ENCODE measurements at regions not wholly inside any gene's neighbourhood (a gene's known extent, or its start where the extent isn't known, plus 50 kb on each side); places are given as distances from the start of the nearest gene placed in this dataset.

GRCh38 chr15:98240303-98240702, 279.8 kb downstream of the ARRDC4 start:
- Mint-ChIP-seq H3K9me3 (no peaks in the 10 kb centered on the region), H3K27me3 (no peaks in the 10 kb centered on the region), H3K27ac (no peak overlapping the region), H3K36me3 (ENCODE audit: low read depth) (no peaks in the 10 kb centered on the region), H3K4me1 (no peaks in the 10 kb centered on the region), H3K4me3 (no peak overlapping the region)
- DNase-seq, result no peak
- ChIA-PET POLR2A (no interaction called here), CTCF (no interaction called here)

DNA sequence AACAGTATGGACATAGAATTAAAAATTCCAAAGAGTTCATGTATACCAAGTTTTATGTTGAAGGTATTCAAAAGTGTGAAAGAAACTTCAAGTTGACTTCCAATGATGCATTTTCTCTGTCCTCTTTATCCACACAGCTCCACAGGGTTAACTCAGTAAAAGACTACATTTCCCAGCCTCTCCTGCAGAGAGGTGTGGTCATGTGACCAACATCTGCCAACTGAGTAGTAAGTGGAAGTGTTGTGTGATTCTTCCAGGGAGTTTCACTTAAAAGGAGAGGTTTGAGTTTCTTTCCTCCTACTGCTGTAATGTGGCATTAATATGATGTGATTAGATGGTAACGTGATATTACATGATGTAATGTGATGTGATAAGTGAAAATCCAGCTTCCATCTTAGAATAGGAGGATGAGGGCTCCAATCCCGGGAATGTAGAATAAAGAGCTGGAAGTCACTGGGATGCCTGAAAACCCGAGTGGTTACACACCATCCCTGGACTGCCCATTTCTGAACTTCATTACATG, 280.6 kb downstream of the ARRDC4 start:
- H3K27me3 Mint-ChIP-seq, result no peaks in the 10 kb centered on the region
- CTCF ChIA-PET, result no interaction called here
- POLR2A ChIA-PET, result no interaction called here
- no peak for DNase-seq
- H3K4me1 Mint-ChIP-seq, result no peaks in the 10 kb centered on the region
- no peaks in the 10 kb centered on the region for H3K9me3 Mint-ChIP-seq
- no peaks in the 10 kb centered on the region for H3K36me3 Mint-ChIP-seq (ENCODE audit: low read depth)
- no peak overlapping the region for H3K4me3 Mint-ChIP-seq
- no peak overlapping the region for H3K27ac Mint-ChIP-seq

DNA sequence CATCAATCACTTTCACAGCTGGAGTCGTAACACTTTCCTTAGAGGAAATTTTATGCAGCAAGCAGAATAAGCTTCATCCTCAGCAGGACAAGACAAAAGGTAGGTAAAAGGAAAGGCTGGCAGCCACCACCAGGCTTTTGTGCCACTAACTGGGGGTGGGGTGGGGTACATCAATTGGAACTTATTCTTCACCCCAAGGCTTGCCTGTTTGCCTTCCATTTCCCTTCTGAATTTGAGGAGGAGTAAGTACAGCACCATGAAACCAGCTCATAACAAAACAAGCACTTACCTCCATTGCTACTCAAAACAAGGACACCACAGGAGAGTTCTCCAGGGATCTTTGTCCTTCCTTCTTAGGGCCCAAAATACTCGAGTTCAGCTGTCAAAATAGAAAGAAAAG, 296.8 kb downstream of the ARRDC4 start:
- ChIA-PET POLR2A (no interaction called here), CTCF (no interaction called here)
- H3K4me1 Mint-ChIP-seq, result no peaks in the 10 kb centered on the region
- DNase-seq, result no peak
- no peaks in the 10 kb centered on the region for H3K27me3 Mint-ChIP-seq
- no peaks in the 10 kb centered on the region for H3K36me3 Mint-ChIP-seq (ENCODE audit: low read depth)
- peaks cover 12% of the 10 kb centered on the region for H3K9me3 Mint-ChIP-seq
- H3K4me3 Mint-ChIP-seq, result no peak overlapping the region
- no peak overlapping the region for H3K27ac Mint-ChIP-seq

- Mint-ChIP-seq H3K9me3 (peaks cover 16% of the 10 kb centered on the region), H3K27ac (no peak overlapping the region), H3K4me1 (no peaks in the 10 kb centered on the region), H3K4me3 (no peak overlapping the region), H3K27me3 (no peaks in the 10 kb centered on the region), H3K36me3 (ENCODE audit: low read depth) (no peaks in the 10 kb centered on the region)
- ChIA-PET POLR2A (no interaction called here), CTCF (no interaction called here)
- no peak for DNase-seq
Measured at GRCh38 chr15:98263787-98264186, 303.3 kb downstream of the ARRDC4 start.

DNA sequence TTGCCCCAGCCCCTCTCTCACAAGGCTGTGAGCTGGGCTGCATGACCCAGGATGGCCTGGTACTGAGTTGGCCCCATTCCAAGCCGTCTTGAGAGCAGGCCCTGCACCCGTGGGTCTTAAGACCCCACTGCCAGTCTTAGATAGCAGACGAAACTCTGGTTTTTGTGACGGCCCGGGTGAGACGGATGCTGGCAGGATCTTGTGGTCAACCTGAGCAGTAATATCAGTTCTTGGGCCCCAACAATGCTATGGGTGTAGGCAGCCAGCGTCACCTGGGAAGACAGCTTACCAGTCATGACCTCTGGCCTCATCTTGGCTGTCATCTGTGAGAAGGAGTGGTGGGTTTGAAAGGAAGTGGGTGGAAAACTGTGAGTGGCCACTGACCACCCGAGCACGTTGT, 305.8 kb downstream of the ARRDC4 start:
- CTCF ChIA-PET, result no interaction called here
- POLR2A ChIA-PET, result no interaction called here
- Mint-ChIP-seq H3K27me3 (no peaks in the 10 kb centered on the region), H3K4me1 (no peaks in the 10 kb centered on the region), H3K4me3 (no peak overlapping the region), H3K27ac (no peak overlapping the region), H3K36me3 (ENCODE audit: low read depth) (no peaks in the 10 kb centered on the region), H3K9me3 (peaks cover 14% of the 10 kb centered on the region)
- DNase-seq, result no peak

GRCh38 chr15:98268163-98268562, 307.7 kb downstream of the ARRDC4 start:
- POLR2A ChIA-PET, result no interaction called here

DNA sequence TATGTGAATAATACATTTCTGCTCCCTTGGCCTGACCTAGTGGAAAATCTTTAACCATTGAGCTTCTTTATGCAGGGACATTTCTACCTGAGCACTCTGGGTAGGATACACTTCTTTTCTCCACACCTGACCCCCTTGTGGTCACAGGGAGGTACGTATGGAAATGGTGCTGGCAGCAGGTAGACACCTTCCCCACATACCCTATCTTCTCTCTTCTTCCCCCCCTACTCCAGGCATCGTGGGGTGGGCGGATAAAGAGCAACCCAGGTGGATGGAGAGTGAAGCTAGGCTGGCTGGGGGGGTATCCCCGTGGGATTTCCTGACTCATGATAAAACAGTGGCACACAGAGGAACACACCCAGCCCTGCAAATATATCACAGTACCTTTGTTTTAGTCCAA, 312.1 kb downstream of the ARRDC4 start:
- ChIA-PET POLR2A (no interaction called here), CTCF (no interaction called here)
- no peaks in the 10 kb centered on the region for H3K27me3 Mint-ChIP-seq
- no peak overlapping the region for H3K27ac Mint-ChIP-seq
- no peak overlapping the region for H3K4me3 Mint-ChIP-seq
- no peaks in the 10 kb centered on the region for H3K36me3 Mint-ChIP-seq (ENCODE audit: low read depth)
- no peak for DNase-seq
- H3K9me3 Mint-ChIP-seq, result peaks cover 5% of the 10 kb centered on the region
- no peaks in the 10 kb centered on the region for H3K4me1 Mint-ChIP-seq

More at GRCh38 chr15:98268163-98268562, 307.7 kb downstream of the ARRDC4 start:
- Mint-ChIP-seq H3K36me3 (ENCODE audit: low read depth) (no peaks in the 10 kb centered on the region), H3K9me3 (peaks cover 14% of the 10 kb centered on the region), H3K4me1 (no peaks in the 10 kb centered on the region), H3K27ac (no peak overlapping the region), H3K4me3 (no peak overlapping the region), H3K27me3 (no peaks in the 10 kb centered on the region)
- DNase-seq, result no peak
- CTCF ChIA-PET, result no interaction called here

DNA sequence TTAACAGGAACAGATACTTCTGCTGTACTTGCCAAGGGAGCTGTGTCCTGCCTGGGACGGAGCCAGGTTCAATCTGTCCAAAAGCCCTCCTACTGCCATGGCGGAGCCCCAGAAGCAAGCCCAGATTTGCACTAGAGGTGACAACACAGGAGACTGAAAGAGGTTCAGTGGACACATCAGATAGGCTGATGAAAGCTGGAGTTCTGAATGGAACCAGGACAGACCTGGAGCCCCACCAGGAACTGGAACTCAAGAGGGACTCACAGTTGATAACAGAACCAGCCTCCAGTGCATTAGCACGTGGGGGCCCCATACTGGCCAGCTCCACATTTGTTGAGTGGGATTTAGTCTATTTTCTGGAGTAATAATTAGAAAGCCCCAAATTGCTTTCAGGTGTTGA, 315.5 kb downstream of the ARRDC4 start:
- no peaks in the 10 kb centered on the region for H3K36me3 Mint-ChIP-seq (ENCODE audit: low read depth)
- H3K4me1 Mint-ChIP-seq, result no peaks in the 10 kb centered on the region
- CTCF ChIA-PET, result interaction anchor here (1.3 kb wide), 1 partner anchor 17 kb away, joined by 4 read pairs; no protein-coding TSS in a partner anchor
- no peaks in the 10 kb centered on the region for H3K27me3 Mint-ChIP-seq
- no peak for DNase-seq
- no peak overlapping the region for H3K4me3 Mint-ChIP-seq
- POLR2A ChIA-PET, result no interaction called here
- no peak overlapping the region for H3K27ac Mint-ChIP-seq
- peaks cover 7% of the 10 kb centered on the region for H3K9me3 Mint-ChIP-seq

GRCh38 chr15:98277602-98278001, 317.1 kb downstream of the ARRDC4 start:
- no peak overlapping the region for H3K27ac Mint-ChIP-seq
- ChIA-PET CTCF (interaction anchor here (1.3 kb wide), 1 partner anchor 15 kb away, joined by 4 read pairs; no protein-coding TSS in a partner anchor), POLR2A (no interaction called here)
- H3K27me3 Mint-ChIP-seq, result no peaks in the 10 kb centered on the region
- DNase-seq, result no peak
- no peaks in the 10 kb centered on the region for H3K4me1 Mint-ChIP-seq
- no peaks in the 10 kb centered on the region for H3K36me3 Mint-ChIP-seq (ENCODE audit: low read depth)
- H3K4me3 Mint-ChIP-seq, result no peak overlapping the region
- H3K9me3 Mint-ChIP-seq, result peaks cover 7% of the 10 kb centered on the region

GRCh38 chr15:98280284-98280975, 319.9 kb downstream of the ARRDC4 start:
- H3K4me3 Mint-ChIP-seq, result no peak overlapping the region

GRCh38 chr15:98281130-98281529, 320.6 kb downstream of the ARRDC4 start:
- POLR2A ChIA-PET, result no interaction called here
- no peak for DNase-seq
- Mint-ChIP-seq H3K9me3 (peaks cover 7% of the 10 kb centered on the region), H3K4me1 (no peaks in the 10 kb centered on the region), H3K27ac (no peak overlapping the region), H3K27me3 (no peaks in the 10 kb centered on the region), H3K4me3 (no peak overlapping the region), H3K36me3 (ENCODE audit: low read depth) (no peaks in the 10 kb centered on the region)
- CTCF ChIA-PET, result no interaction called here

More at GRCh38 chr15:98280284-98280975, 319.9 kb downstream of the ARRDC4 start:
- Mint-ChIP-seq H3K36me3 (ENCODE audit: low read depth) (no peaks in the 10 kb centered on the region), H3K4me1 (no peaks in the 10 kb centered on the region), H3K27ac (no peak overlapping the region), H3K27me3 (no peaks in the 10 kb centered on the region), H3K9me3 (peaks cover 7% of the 10 kb centered on the region)
- POLR2A ChIA-PET, result no interaction called here
- no peak for DNase-seq
- CTCF ChIA-PET, result no interaction called here

GRCh38 chr15:98282656-98283332, 322.3 kb downstream of the ARRDC4 start:
- Mint-ChIP-seq H3K4me1 (no peaks in the 10 kb centered on the region), H3K27ac (no peak overlapping the region), H3K9me3 (peaks cover 3% of the 10 kb centered on the region), H3K27me3 (no peaks in the 10 kb centered on the region), H3K36me3 (ENCODE audit: low read depth) (no peaks in the 10 kb centered on the region), H3K4me3 (no peak overlapping the region)
- DNase-seq, result no peak
- ChIA-PET POLR2A (no interaction called here), CTCF (no interaction called here)

DNA sequence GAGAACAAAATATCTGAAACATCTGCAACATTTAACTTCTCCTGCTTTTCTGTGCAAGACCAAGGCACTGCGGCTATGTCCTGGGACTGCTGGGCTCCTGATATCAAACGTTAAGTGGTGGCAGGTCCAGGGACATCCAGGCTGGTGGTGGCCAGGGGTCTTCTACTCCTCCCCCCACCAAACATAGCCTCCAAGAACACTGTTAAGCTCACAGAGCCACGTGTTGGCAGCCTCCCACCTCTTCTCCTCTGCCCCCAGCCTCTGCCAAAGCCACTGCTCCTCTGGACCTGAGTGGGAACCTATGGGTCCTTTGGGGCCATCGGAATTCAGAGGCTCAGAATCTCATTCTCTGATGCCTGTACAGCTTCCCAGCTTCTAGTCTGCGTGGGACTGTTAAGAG, 325.7 kb downstream of the ARRDC4 start:
- Mint-ChIP-seq H3K36me3 (ENCODE audit: low read depth) (no peaks in the 10 kb centered on the region), H3K4me3 (no peak overlapping the region), H3K27ac (no peak overlapping the region), H3K4me1 (no peaks in the 10 kb centered on the region), H3K9me3 (no peaks in the 10 kb centered on the region), H3K27me3 (no peaks in the 10 kb centered on the region)
- DNase-seq, result no peak
- CTCF ChIA-PET, result interaction anchor here (1.2 kb wide), 1 partner anchor 26 kb away, joined by 3 read pairs; no protein-coding TSS in a partner anchor
- POLR2A ChIA-PET, result no interaction called here

- Mint-ChIP-seq H3K9me3 (no peaks in the 10 kb centered on the region), H3K4me1 (no peaks in the 10 kb centered on the region), H3K36me3 (ENCODE audit: low read depth) (no peaks in the 10 kb centered on the region), H3K27ac (no peak overlapping the region), H3K4me3 (no peak overlapping the region), H3K27me3 (no peaks in the 10 kb centered on the region)
- DNase-seq, result no peak
- ChIA-PET POLR2A (no interaction called here), CTCF (interaction anchor here (1.2 kb wide), 1 partner anchor 25 kb away, joined by 3 read pairs; no protein-coding TSS in a partner anchor)
Measured at GRCh38 chr15:98286831-98287230, 326.3 kb downstream of the ARRDC4 start.
